22Rv1 (cell line): ENCODE measurements at regions not wholly inside any gene's neighbourhood (a gene's known extent, or its start where the extent isn't known, plus 50 kb on each side); places are given as distances from the start of the nearest gene placed in this dataset.

Source experiments
- H3K27ac ChIP-seq: fragments of 450-650 bp; 2 replicates; pipeline ENCODE4 v1.5.1; 2017
- CTCF ChIP-seq: fragments of 450-650 bp; IDR thresholded peaks from 2 replicates; pipeline ENCODE4 v1.5.1; 2017; ENCODE audit warnings: mild to moderate bottlenecking
- ZFX ChIP-seq: fragments of 450-650 bp; IDR thresholded peaks from 2 replicates; pipeline ENCODE4 v1.6.1; 2017; ENCODE audit warnings: antibody characterized with exemption, borderline replicate concordance

- no peak overlapping the region for H3K27ac ChIP-seq
- TF ChIP-seq ZFX (no peak), CTCF (no peak)
Measured at GRCh38 chr10:33045421-33045820, 87.4 kb upstream of the ITGB1 start.

- no peak overlapping the region for H3K27ac ChIP-seq
- no peak for TF ChIP-seq ZFX
- TF ChIP-seq CTCF, result no peak
Measured at GRCh38 chr10:33042565-33042964, 84.5 kb upstream of the ITGB1 start.

- H3K27ac ChIP-seq, result no peak overlapping the region
- TF ChIP-seq ZFX (no peak), CTCF (no peak)
Measured at GRCh38 chr10:33041783-33042437, 83.9 kb upstream of the ITGB1 start.

- no peak overlapping the region for H3K27ac ChIP-seq
- TF ChIP-seq ZFX, result no peak
- TF ChIP-seq CTCF, result no peak
Measured at GRCh38 chr10:33040436-33040835, 82.4 kb upstream of the ITGB1 start.

- H3K27ac ChIP-seq, result no peak overlapping the region
- TF ChIP-seq ZFX (no peak), CTCF (no peak)
Measured at GRCh38 chr10:33039181-33039580, 81.2 kb upstream of the ITGB1 start.

GRCh38 chr10:33038672-33039071 lies 80.6 kb upstream of the ITGB1 start:
- H3K27ac ChIP-seq, result no peak overlapping the region
- TF ChIP-seq CTCF (no peak), ZFX (no peak)

GRCh38 chr10:33037726-33038125 lies 79.7 kb upstream of the ITGB1 start:
- no peak overlapping the region for H3K27ac ChIP-seq
- no peak for TF ChIP-seq CTCF
- no peak for TF ChIP-seq ZFX
